Mesothelial cell of epicardium (in vitro differentiated cells): ENCODE measurements at regions not wholly inside any gene's neighbourhood (a gene's known extent, or its start where the extent isn't known, plus 50 kb on each side); places are given as distances from the start of the nearest gene placed in this dataset.

Experiments used
- DNase-seq, 2 experiments: peaks; one replicate each; pipeline ENCODE4 v3.0.0; 2021; ENCODE audit warnings: low spot score in 2 of 2; ENCODE audit not compliant: unreplicated experiment in 2 of 2
- H3K27ac Mint-ChIP-seq: 2 replicates; pipeline ENCODE4 v1.8.0; 2021; ENCODE audit warnings: mixed read lengths
- H3K27me3 Mint-ChIP-seq: 2 replicates; pipeline ENCODE4 v1.8.0; 2021; ENCODE audit warnings: low read depth, mixed read lengths
- H3K36me3 Mint-ChIP-seq: 2 replicates; pipeline ENCODE4 v1.8.0; 2021; ENCODE audit warnings: mixed read lengths
- H3K4me1 Mint-ChIP-seq: 2 replicates; pipeline ENCODE4 v1.8.0; 2021; ENCODE audit warnings: mixed read lengths
- H3K4me3 Mint-ChIP-seq: 2 replicates; pipeline ENCODE4 v1.8.0; 2021; ENCODE audit warnings: mild to moderate bottlenecking, moderate library complexity, mixed read lengths
- H3K9me3 Mint-ChIP-seq: 2 replicates; pipeline ENCODE4 v1.8.0; 2021; ENCODE audit warnings: mixed read lengths
- TF ChIP-seq, protein P1 (sequence below): fragments of 200-600 bp; sonication (generic); IDR thresholded peaks from one replicate; pipeline ENCODE4 v1.5.0; 2021; ENCODE audit warnings: antibody characterized with exemption; ENCODE audit not compliant: unreplicated experiment

DNA sequence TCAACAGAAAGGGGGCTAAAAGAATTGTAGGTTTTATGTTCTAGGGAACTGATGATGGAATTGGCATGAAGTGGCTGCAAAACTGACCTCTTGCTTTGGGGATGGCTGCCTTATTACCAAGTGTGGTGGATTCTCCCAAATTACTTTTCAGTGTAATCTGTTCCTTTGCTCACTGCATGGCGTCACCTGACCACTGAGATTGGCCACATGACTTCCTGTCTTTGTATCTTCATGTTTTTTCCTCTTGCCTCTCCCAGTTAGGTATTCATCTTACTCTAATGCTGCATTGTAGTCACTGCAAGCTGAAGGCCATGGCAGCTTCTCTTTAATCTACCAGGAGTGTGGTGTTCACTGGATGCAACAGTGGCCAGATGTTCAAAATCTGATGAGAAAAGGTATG is 257.7 kb upstream of the TNP1 start:
- DNase-seq = no peak
- Mint-ChIP-seq H3K36me3 (no peaks in the 10 kb centered on the region), H3K4me1 (peaks cover 4% of the 10 kb centered on the region), H3K27me3 (no peaks in the 10 kb centered on the region), H3K27ac (no peak overlapping the region), H3K9me3 (no peaks in the 10 kb centered on the region), H3K4me3 (no peak overlapping the region)
- TF ChIP-seq, protein P1, sequence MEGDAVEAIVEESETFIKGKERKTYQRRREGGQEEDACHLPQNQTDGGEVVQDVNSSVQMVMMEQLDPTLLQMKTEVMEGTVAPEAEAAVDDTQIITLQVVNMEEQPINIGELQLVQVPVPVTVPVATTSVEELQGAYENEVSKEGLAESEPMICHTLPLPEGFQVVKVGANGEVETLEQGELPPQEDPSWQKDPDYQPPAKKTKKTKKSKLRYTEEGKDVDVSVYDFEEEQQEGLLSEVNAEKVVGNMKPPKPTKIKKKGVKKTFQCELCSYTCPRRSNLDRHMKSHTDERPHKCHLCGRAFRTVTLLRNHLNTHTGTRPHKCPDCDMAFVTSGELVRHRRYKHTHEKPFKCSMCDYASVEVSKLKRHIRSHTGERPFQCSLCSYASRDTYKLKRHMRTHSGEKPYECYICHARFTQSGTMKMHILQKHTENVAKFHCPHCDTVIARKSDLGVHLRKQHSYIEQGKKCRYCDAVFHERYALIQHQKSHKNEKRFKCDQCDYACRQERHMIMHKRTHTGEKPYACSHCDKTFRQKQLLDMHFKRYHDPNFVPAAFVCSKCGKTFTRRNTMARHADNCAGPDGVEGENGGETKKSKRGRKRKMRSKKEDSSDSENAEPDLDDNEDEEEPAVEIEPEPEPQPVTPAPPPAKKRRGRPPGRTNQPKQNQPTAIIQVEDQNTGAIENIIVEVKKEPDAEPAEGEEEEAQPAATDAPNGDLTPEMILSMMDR = no peak

DNA sequence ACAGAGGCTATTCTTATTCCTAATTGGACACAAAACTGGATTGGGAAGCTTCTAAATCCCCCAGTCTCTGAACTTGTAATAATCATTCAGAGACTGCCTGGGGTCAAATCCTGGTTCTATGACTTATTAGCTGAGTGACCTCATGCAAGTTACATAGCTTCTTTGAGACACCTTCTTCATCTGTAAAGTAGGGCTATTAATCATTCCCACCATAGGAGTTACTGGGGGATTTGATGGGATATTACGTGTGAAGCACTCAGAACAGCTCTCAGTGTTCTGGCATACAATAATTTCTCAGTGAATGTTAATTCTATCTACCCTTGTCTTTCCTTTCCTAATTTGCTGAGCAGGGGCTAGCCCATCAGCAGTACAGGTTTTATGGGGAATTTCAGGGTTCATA is 256.7 kb upstream of the TNP1 start:
- TF ChIP-seq, protein P1 = no peak
- H3K27me3 Mint-ChIP-seq = no peaks in the 10 kb centered on the region
- no peaks in the 10 kb centered on the region for H3K36me3 Mint-ChIP-seq
- H3K4me3 Mint-ChIP-seq = no peak overlapping the region
- DNase-seq = no peak
- H3K27ac Mint-ChIP-seq = no peak overlapping the region
- H3K9me3 Mint-ChIP-seq = no peaks in the 10 kb centered on the region
- peaks cover 4% of the 10 kb centered on the region for H3K4me1 Mint-ChIP-seq

DNA sequence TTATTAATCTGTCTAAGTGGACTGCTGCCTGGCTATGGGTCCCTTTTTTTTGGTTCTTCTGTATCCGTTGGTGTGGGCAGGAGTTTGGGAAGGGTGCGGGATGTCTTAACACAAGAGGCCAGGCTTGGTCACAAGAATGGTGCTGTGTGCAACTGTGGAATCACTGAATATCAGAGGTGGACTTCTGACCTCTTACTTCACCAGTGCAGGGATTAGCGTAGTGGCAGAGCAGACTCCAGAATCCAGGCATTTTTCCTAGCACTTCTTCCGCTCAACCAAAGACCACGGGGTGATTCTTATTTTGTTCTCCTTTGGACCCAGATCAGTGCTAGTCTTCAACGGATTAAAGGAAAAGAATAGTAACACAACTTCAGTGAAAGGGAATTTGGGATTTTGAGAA is 254.3 kb upstream of the TNP1 start:
- no peak overlapping the region for H3K27ac Mint-ChIP-seq
- H3K4me3 Mint-ChIP-seq = no peak overlapping the region

DNA sequence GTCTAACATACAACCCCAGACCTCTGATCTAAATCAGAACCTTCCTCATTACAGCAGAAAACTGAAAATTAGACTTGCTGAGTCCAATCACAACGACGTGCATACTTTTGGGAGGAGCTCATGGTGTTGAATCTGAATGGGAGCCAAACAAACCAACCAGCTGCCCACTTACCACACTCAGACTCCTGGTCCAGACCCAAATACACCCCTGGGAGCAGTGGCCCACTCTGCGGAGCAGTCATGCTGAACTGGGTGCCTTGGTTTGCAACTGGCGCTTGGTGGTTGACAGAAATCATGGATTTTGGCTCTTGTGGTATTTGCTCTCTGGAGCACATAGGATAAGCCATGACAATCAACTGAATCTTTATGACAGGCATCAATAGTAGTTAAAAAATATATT is 253.6 kb upstream of the TNP1 start:
- H3K4me1 Mint-ChIP-seq = no peaks in the 10 kb centered on the region
- DNase-seq = no peak
- TF ChIP-seq, protein P1 = no peak
- no peaks in the 10 kb centered on the region for H3K27me3 Mint-ChIP-seq
- H3K9me3 Mint-ChIP-seq = peaks cover 5% of the 10 kb centered on the region
- H3K36me3 Mint-ChIP-seq = no peaks in the 10 kb centered on the region
- H3K27ac Mint-ChIP-seq = no peak overlapping the region
- H3K4me3 Mint-ChIP-seq = no peak overlapping the region

More for the DNA sequence above, 254.3 kb upstream of the TNP1 start:
- Mint-ChIP-seq H3K4me1 (peaks cover 4% of the 10 kb centered on the region), H3K9me3 (peaks cover 5% of the 10 kb centered on the region), H3K27me3 (no peaks in the 10 kb centered on the region), H3K36me3 (no peaks in the 10 kb centered on the region)
- DNase-seq = no peak
- TF ChIP-seq, protein P1 = no peak

DNA sequence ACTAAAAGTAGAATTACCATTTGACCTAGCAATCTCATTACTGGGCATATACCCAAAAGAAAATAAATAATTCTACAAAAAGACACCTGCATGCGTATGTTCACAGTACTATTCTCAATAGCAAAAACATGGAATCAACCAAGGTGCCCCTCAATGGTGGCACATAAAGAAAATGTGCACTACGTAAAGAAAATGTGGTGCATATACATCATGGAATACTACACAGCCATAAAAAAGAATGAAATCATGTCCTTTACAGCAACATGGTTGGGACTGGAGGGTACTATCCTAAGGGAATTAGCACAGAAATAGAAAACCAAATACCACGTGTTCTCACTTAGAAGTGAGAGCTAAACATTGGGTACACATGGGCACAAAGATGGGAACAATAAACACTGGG is 250.7 kb upstream of the TNP1 start:
- H3K36me3 Mint-ChIP-seq = no peaks in the 10 kb centered on the region
- H3K27ac Mint-ChIP-seq = no peak overlapping the region
- H3K4me3 Mint-ChIP-seq = no peak overlapping the region
- H3K4me1 Mint-ChIP-seq = no peaks in the 10 kb centered on the region
- H3K9me3 Mint-ChIP-seq = peaks cover 5% of the 10 kb centered on the region
- DNase-seq = no peak
- no peaks in the 10 kb centered on the region for H3K27me3 Mint-ChIP-seq
- TF ChIP-seq, protein P1 = no peak

DNA sequence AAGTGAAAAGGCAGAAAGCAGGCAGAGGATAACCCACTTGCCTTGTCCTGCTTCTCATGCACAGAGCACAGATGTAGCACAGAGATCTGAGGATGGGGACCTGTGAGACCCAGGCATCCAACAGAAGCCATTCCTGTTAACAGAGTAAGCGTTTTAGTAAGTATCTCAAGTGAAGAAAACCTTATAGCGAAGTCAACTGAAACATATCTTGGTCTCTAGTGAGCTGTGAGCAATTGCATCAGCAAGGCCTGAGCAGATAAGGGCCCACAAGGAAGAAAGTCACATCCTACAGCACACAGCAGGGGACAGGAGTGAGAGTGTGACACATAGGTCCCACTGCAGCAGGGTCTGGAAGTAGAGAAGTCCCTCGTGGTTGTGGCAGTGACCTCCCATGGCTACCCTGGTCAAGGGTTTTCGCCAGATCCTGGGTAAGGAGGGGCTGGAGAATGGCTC is 248.7 kb upstream of the TNP1 start:
- Mint-ChIP-seq H3K36me3 (no peaks in the 10 kb centered on the region), H3K4me1 (no peaks in the 10 kb centered on the region), H3K9me3 (peaks cover 5% of the 10 kb centered on the region), H3K27ac (no peak overlapping the region), H3K27me3 (no peaks in the 10 kb centered on the region), H3K4me3 (no peak overlapping the region)
- TF ChIP-seq, protein P1 = no peak
- DNase-seq = no peak
